K562 (cell line): ENCODE measurements at regions not wholly inside any gene's neighbourhood (a gene's known extent, or its start where the extent isn't known, plus 50 kb on each side); places are given as distances from the start of the nearest gene placed in this dataset.

Experiments used
- CXXC5 ChIP-seq: fragments of 250-450 bp; sonication (Bioruptor Pico); IDR thresholded peaks from 2 replicates; pipeline ENCODE4 v1.8.0; 2022; ENCODE audit warnings: inconsistent platforms, mild to moderate bottlenecking, moderate library complexity
- E2F6 ChIP-seq, 2 experiments: IDR thresholded peaks; 2 replicates each; pipeline ENCODE4 v1.6.1; 2011; ENCODE audit warnings: borderline replicate concordance in 1 of 2, control low read depth in 1 of 2, low read depth in 1 of 2, low read length in 1 of 2, mild to moderate bottlenecking in 1 of 2, mixed read lengths in 1 of 2, moderate library complexity in 1 of 2; ENCODE audit not compliant: insufficient read depth in 1 of 2, insufficient read length in 1 of 2, poor library complexity in 1 of 2, severe bottlenecking in 1 of 2; ENCODE audit errors: extremely low read depth in 1 of 2
- JUND ChIP-seq, 2 experiments: IDR thresholded peaks; 2 replicates in 1 of 2; 3 replicates in 1 of 2; pipeline ENCODE4 v1.6.1; 2011; ENCODE audit warnings: borderline replicate concordance in 2 of 2, low read depth in 2 of 2, low read length in 2 of 2, improper control_type of control experiment in 1 of 2, missing biosample characterization in 1 of 2, missing genetic modification characterization in 1 of 2, missing genetic modification reagents in 1 of 2
- L3MBTL2 ChIP-seq: fragments of 450-650 bp; IDR thresholded peaks from 2 replicates; pipeline ENCODE4 v1.6.1; 2016; ENCODE audit warnings: mild to moderate bottlenecking, moderate library complexity
- MNT ChIP-seq, 2 experiments: fragments of 450-650 bp; conservative IDR thresholded peaks; 2 replicates each; pipeline ENCODE4 v1.6.1; 2017; ENCODE audit warnings: mild to moderate bottlenecking in 2 of 2, moderate library complexity in 2 of 2
- MYC ChIP-seq, 2 experiments: fragments of 250-450 bp in 1 of 2; sonication (Bioruptor Pico) in 1 of 2; IDR thresholded peaks; 2 replicates each; pipeline versions ENCODE4 v1.5.1 to v1.6.1; 2012 to 2021; ENCODE audit warnings: low read depth in 2 of 2, borderline replicate concordance in 1 of 2, improper control_type of control experiment in 1 of 2, low read length in 1 of 2, mild to moderate bottlenecking in 1 of 2, moderate library complexity in 1 of 2
- PHF21A ChIP-seq: fragments of 450-650 bp; IDR thresholded peaks from 2 replicates; pipeline ENCODE4 v1.6.1; 2017; ENCODE audit warnings: low read depth, borderline replicate concordance
- TCF7L2 ChIP-seq: fragments of 150-350 bp; IDR thresholded peaks from 2 replicates; pipeline ENCODE4 v1.6.1; 2016; ENCODE audit warnings: low read depth, mild to moderate bottlenecking, low read length, moderate library complexity
- ZNF174 ChIP-seq: fragments of 250-450 bp; sonication (Bioruptor Pico); IDR thresholded peaks from 2 replicates; pipeline ENCODE4 v1.4.0; 2020; ENCODE audit warnings: mild to moderate bottlenecking
- TF ChIP-seq, protein P1 (sequence below): fragments of 450-650 bp; IDR thresholded peaks from 2 replicates; pipeline ENCODE4 v1.6.1; 2016; ENCODE audit warnings: mild to moderate bottlenecking, moderate library complexity

DNA sequence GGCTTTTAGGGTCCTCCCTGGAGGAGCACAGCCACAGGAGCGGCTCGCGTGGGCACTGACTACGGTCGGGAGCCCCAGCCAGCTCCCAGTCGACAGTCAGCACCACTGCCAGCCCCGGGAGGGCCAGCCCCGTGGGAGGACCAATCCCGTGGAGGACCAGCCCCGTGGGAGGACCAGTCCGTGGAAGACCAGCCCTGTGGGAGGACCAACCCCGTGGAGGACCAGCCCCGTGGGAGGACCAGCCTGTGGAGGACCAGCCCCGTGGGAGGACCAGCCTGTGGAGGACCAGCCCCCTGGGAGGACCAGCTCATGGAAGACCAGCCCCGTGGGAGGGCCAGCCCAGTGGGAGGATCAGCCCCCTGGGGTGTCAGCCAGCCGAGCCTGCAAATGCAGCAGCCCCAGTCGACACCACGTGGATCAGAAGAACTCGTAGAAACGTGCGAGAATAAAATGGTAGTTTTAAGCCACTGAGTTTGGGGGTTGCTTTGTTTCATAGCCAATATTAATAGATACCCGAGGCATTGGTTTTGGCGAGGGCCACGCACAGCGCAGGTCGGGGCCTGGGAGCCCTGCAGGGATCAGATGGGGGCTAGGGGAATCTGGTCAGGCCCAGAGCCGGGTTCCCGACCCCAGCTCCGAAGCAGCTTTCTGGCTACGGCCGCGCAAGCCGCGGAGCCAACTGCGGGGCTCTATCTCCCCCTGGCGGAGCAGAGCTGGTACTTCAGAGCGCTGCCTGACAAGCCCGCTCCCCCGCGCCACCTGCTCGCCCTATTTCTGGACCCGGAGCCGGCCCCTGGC, 73.0 kb downstream of the TEX51 start (continued):
- TF ChIP-seq TCF7L2: no peak
- TF ChIP-seq MNT (conservative IDR thresholded peaks at IDR 0.05): 0 out of 4 replicates have a peak, but pooled peaks of 1 of the 2 experiments have one; percentile 32
- 0 out of 2 replicates have a peak, but pooled peaks have one; percentile 5 for TF ChIP-seq JUND (IDR thresholded peaks at IDR 0.05; ENCODE audit: borderline replicate concordance, low read depth, low read length)
- TF ChIP-seq JUND (tag; IDR thresholded peaks at IDR 0.05; ENCODE audit: borderline replicate concordance, low read depth, low read length): no peak
- TF ChIP-seq E2F6 (IDR thresholded peaks at IDR 0.05; ENCODE audit: borderline replicate concordance in 1 of 2, extremely low read depth in 1 of 2, insufficient read depth in 1 of 2, insufficient read length in 1 of 2, low read depth in 1 of 2, low read length in 1 of 2, poor library complexity in 1 of 2, severe bottlenecking in 1 of 2): peak in 1 of 2 experiments; percentile 56
- TF ChIP-seq L3MBTL2: peak; percentile 84
- TF ChIP-seq MYC (IDR thresholded peaks at IDR 0.05; ENCODE audit: low read depth, low read length): peak; percentile 37; the same call in 1 of the 2 replicates
- TF ChIP-seq MYC (CRISPR knock-in tag; IDR thresholded peaks at IDR 0.05; ENCODE audit: borderline replicate concordance, low read depth): no peak
- peak; percentile 17; the same call in 1 of the 2 replicates for TF ChIP-seq PHF21A
- peak; percentile 31 for TF ChIP-seq CXXC5 (CRISPR knock-in tag)
- TF ChIP-seq, protein P1, sequence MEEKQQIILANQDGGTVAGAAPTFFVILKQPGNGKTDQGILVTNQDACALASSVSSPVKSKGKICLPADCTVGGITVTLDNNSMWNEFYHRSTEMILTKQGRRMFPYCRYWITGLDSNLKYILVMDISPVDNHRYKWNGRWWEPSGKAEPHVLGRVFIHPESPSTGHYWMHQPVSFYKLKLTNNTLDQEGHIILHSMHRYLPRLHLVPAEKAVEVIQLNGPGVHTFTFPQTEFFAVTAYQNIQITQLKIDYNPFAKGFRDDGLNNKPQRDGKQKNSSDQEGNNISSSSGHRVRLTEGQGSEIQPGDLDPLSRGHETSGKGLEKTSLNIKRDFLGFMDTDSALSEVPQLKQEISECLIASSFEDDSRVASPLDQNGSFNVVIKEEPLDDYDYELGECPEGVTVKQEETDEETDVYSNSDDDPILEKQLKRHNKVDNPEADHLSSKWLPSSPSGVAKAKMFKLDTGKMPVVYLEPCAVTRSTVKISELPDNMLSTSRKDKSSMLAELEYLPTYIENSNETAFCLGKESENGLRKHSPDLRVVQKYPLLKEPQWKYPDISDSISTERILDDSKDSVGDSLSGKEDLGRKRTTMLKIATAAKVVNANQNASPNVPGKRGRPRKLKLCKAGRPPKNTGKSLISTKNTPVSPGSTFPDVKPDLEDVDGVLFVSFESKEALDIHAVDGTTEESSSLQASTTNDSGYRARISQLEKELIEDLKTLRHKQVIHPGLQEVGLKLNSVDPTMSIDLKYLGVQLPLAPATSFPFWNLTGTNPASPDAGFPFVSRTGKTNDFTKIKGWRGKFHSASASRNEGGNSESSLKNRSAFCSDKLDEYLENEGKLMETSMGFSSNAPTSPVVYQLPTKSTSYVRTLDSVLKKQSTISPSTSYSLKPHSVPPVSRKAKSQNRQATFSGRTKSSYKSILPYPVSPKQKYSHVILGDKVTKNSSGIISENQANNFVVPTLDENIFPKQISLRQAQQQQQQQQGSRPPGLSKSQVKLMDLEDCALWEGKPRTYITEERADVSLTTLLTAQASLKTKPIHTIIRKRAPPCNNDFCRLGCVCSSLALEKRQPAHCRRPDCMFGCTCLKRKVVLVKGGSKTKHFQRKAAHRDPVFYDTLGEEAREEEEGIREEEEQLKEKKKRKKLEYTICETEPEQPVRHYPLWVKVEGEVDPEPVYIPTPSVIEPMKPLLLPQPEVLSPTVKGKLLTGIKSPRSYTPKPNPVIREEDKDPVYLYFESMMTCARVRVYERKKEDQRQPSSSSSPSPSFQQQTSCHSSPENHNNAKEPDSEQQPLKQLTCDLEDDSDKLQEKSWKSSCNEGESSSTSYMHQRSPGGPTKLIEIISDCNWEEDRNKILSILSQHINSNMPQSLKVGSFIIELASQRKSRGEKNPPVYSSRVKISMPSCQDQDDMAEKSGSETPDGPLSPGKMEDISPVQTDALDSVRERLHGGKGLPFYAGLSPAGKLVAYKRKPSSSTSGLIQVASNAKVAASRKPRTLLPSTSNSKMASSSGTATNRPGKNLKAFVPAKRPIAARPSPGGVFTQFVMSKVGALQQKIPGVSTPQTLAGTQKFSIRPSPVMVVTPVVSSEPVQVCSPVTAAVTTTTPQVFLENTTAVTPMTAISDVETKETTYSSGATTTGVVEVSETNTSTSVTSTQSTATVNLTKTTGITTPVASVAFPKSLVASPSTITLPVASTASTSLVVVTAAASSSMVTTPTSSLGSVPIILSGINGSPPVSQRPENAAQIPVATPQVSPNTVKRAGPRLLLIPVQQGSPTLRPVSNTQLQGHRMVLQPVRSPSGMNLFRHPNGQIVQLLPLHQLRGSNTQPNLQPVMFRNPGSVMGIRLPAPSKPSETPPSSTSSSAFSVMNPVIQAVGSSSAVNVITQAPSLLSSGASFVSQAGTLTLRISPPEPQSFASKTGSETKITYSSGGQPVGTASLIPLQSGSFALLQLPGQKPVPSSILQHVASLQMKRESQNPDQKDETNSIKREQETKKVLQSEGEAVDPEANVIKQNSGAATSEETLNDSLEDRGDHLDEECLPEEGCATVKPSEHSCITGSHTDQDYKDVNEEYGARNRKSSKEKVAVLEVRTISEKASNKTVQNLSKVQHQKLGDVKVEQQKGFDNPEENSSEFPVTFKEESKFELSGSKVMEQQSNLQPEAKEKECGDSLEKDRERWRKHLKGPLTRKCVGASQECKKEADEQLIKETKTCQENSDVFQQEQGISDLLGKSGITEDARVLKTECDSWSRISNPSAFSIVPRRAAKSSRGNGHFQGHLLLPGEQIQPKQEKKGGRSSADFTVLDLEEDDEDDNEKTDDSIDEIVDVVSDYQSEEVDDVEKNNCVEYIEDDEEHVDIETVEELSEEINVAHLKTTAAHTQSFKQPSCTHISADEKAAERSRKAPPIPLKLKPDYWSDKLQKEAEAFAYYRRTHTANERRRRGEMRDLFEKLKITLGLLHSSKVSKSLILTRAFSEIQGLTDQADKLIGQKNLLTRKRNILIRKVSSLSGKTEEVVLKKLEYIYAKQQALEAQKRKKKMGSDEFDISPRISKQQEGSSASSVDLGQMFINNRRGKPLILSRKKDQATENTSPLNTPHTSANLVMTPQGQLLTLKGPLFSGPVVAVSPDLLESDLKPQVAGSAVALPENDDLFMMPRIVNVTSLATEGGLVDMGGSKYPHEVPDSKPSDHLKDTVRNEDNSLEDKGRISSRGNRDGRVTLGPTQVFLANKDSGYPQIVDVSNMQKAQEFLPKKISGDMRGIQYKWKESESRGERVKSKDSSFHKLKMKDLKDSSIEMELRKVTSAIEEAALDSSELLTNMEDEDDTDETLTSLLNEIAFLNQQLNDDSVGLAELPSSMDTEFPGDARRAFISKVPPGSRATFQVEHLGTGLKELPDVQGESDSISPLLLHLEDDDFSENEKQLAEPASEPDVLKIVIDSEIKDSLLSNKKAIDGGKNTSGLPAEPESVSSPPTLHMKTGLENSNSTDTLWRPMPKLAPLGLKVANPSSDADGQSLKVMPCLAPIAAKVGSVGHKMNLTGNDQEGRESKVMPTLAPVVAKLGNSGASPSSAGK: peak; percentile 63
- no peak for TF ChIP-seq ZNF174 (CRISPR knock-in tag)
